ENCODE measurements at regions not wholly inside any gene's neighbourhood (a gene's known extent, or its start where the extent isn't known, plus 50 kb on each side); places are given as distances from the start of the nearest gene placed in this dataset.

- no peak for DNase-seq (ENCODE audit: low read depth)
Observed at GRCh38 chr4:25578432-25578831, 77.2 kb upstream of the SLC34A2 start.

DNA sequence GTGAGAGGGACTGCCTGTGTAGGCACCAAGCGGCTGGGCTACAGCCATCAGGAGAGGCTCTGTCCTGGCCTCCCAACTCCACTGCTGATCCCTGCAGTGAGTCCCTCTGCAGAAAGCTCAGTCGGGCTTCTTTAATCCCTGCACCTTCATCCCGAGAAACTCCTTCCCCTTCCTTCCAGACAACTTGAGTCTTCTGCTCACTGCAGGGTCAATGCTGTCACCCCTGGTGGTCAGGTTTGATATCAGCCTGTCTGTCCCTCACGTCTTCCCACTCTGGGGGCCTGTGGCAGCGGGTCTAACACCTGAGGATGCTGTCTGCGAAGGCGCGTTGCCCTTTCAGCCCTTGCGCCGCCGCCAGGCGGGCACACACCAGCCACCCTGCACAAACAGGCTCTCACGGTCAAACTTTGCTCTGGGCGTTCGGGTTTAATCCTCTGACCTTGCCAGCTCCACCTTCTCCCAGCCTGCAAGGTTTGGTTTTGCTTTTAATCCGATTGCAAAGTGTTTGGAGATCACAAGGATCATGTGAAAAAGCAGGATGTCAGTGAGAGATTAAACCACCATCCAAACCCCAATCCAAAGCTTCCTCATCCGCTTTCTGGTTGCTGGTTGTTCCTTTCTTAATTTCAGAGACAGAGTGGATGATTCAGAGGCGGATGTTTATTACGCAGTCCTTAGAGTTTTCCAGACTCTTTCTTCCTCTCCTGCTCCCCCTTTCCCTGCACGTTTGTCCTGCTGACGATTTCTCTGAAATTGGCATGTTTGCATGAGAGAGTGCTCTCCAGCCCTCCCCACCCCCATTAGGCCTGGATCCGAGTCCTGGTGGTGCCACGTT lies 74.8 kb upstream of the SLC34A2 start:
- DNase-seq (ENCODE audit: low read depth), result no peak

GRCh38 chr4:25585901-25586523 lies 69.6 kb upstream of the SLC34A2 start:
- peak; percentile 1 for DNase-seq (ENCODE audit: low read depth)

GRCh38 chr4:25588206-25588605 lies 67.4 kb upstream of the SLC34A2 start:
- no peak for DNase-seq (ENCODE audit: low read depth)

GRCh38 chr4:25590171-25590570 lies 65.5 kb upstream of the SLC34A2 start:
- no peak for DNase-seq (ENCODE audit: low read depth)

GRCh38 chr4:25592736-25593135 lies 62.9 kb upstream of the SLC34A2 start:
- DNase-seq (ENCODE audit: low read depth), result no peak

All from myocyte (in vitro differentiated cells).